ENCODE measurements at regions not wholly inside any gene's neighbourhood (a gene's known extent, or its start where the extent isn't known, plus 50 kb on each side); places are given as distances from the start of the nearest gene placed in this dataset.

DNA sequence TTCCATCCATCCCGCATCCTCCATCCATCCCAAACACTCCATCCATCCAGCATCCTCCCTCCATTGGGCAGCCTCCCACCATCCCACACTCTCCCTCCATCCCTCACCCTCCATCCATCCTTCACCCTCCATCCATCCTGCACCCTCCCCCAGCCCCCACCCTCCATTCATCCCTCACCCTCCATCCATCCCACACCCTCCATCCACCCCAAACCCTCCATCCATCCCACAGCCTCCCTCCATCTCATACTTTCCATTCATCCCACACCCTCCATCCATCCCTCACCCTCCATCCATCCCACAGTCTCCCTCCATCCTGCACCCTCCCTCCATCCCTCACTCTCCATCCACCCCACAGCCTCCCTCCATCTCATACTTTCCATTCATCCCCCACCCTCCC is 60.4 kb downstream of the FOXI2 start:
- DNase-seq (ENCODE audit: low read depth), result no peak

DNA sequence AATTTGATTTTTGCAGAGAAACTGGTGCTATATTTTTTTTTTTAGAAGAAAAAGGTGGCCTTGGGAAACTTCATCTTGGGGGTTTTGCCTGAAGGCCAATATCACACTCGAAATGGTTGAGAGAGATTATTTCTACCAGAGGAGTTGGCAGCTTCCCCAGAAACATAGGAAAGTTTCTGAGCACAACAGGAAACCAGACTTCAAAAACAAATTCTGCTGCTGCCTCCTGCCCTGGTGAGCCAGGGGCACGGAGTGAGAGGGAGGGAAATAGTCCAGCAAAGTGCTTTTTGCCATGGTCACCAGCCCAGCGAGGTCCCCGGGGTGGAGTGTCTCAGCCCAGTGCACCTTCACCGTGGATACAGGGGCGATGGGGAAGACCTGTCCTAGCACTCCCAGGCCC is 61.1 kb downstream of the FOXI2 start:
- no peak for DNase-seq (ENCODE audit: low read depth)

DNA sequence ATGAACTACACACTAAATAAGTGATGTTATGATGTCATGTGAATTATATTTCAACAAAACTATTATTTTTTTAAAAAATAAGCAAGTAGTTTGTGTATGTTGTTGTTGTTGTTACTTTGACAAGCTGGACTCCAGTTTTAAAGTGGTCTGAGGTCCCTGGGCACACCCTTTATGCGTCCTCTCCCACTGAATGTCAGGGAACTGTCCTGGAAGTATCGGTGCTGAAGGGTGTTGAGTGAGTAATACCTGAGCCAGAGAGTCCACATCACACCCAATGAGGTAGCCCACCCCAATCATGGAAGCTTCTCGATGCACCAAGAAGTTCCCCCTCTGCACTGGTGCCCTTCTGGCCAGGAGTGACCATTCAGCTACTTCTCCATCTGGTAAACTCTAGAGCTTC is 64.3 kb downstream of the FOXI2 start:
- no peak for DNase-seq (ENCODE audit: low read depth)

DNA sequence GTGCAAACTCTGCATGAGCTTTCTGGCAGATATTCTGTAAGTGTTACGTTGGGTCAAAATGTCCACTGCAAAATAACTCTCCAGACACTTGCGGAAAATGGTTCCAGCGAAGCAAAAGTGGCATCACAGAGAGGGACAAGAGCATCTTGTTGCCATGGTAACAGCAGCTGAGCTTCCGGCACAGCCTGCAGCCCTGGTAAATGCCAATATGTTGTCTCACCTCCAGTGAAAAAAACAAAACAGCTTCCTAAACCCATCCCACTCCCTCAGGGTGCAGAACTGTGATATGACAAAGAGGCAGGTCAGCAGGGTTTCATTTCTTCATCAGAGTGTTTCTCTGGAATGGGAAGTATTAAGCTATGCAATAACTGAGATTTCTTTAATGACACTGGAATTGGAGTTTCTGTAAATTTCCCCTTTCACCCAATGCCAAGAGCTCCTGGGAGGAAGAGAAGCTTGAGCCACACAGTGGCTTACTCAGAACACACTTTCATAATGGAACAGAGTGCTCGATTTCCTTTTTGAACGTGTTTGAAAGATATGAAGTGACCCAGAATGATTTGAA is 65.6 kb downstream of the FOXI2 start:
- peak; percentile 6 for DNase-seq (ENCODE audit: low read depth)

DNA sequence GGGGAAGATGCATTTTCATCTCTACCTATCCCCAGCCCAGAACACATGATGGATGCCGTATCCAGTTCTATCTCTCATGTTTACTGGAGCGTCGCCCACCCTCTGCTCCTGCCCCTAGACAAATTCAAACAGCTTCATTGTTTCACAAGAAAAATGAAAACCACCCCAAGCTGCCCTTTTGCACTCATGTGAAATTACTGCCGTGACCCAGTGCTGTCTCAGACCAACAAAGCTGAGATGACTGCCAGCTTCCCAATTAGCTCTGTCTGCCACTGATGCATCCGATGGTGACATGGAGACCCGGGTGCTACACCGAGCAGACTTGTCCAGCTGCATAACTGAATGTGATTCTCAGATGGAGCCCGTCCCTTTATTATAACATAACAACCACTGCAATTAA is 67.7 kb downstream of the FOXI2 start:
- DNase-seq (ENCODE audit: low read depth), result no peak

DNA sequence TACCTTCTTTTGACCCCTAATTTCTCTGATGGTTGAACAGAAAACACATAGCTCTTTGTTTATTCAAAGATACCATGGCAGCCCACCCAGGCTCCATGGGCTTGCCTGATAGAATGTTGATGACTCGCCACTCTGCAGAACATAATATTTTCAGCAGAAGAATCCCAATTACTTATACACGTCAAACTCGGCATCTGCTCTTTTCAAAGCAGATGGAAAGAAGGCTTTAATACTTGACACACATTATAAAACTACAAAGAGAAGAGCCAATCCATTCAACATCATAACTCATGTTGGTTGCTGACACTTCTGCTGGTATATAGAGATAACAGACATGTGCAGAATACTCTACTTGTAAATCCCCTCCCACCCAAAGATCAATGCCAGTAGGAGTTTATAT is 69.0 kb downstream of the FOXI2 start:
- DNase-seq (ENCODE audit: low read depth), result no peak

DNA sequence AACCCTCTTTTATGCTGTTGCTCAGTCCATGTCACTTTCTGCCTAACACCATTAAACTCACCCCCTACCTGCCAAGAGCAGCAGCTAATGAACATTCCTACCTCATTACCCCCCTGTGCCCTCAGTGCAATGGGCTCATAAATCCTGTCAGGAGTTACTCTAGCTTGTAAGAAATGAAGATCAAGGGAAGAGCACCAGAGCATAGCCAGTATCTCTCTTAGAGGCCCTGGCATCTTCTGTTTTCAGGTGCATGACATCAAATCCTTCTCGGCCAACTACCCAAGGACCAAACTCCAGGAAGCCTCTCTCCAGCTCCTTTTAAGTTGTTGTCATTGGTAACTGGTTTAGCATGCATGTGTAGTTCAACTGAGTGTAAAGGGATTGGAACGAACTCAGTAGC is 75.1 kb downstream of the FOXI2 start:
- DNase-seq (ENCODE audit: low read depth), result no peak

DNA sequence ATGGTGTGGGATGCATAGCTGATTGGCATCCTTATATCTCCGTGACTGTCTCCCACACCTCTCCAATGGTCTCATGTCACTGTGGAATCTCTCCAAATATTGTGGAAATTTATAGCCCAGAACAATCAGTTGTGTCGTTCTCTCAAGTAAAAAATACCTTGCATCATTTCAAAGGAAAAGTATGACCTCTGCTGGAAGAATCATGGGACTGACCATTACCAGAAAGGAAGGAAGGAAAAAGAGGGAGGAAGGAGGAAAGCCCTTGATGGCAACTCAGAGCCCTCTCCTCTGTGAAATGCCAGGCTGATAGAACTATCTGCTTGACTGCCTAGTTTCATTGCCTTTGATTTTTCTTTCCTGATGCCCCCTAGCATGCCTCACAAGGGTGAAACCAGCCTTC is 76.3 kb downstream of the FOXI2 start:
- peak; percentile 4 for DNase-seq (ENCODE audit: low read depth)

DNA sequence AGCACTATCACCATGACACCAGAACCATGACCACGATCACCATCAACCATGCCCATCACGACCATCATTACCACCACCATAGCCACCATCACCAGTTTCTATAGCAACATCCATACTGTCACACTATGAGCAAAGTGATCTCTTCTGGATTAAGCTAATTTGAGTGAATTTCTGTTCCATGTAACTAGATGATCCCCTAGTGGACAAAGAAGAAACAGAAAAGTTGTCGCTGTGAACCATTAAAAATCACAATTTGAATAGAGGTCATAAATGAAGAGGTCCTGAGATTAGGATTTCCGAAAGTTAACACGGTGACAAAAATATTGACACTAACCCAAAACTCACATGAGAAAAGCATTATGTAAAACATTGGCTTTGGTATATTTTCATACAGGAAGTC is 77.6 kb downstream of the CLRN3 start:
- DNase-seq (ENCODE audit: low read depth), result no peak

DNA sequence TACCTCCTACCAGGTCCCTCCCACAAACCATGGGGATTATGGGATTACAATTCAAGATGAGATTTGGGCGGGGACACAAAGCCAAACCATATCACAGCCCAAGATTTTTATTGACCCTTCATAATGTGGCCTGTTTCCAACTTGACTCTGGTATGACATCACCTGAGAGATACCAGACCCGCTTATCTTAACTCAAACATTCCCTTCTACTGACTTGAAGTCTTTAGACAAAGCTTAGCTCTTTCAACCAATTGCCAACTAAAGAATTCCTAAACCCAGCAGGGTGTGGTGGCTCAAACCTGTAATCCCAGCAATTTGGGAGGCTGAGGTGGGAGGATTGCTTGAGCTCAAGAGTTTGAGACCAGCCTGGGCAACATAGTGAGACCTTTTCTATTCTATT is 67.9 kb downstream of the CLRN3 start:
- no peak for DNase-seq (ENCODE audit: low read depth)

DNA sequence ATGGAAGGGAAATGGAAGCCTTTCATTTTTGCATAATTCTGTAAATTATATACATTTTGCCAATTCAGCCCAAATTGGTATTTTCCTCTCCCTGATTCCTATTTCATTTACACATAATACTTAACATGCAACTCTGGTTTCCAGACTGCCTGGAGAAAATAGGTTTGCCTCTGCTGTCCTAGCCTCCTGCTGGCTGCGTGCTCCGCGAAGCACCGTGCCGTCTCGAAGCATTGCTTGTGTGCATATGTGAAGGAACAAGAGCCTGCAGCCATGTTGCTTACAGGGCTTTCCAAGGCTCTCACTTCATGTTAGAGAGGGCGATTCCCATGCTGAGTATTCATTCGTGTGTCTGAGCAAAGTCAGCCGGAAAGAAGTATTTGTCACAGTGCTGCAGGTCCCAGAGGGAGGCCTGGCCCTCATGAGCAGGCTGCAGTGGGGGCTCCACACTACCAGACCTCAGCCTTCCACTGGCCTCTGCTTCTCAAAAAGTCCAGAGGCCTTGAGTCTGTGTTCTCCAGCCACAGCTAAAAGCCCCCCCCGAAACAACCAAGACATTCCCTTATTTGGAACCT is 66.5 kb downstream of the CLRN3 start:
- no peak for DNase-seq (ENCODE audit: low read depth)

DNA sequence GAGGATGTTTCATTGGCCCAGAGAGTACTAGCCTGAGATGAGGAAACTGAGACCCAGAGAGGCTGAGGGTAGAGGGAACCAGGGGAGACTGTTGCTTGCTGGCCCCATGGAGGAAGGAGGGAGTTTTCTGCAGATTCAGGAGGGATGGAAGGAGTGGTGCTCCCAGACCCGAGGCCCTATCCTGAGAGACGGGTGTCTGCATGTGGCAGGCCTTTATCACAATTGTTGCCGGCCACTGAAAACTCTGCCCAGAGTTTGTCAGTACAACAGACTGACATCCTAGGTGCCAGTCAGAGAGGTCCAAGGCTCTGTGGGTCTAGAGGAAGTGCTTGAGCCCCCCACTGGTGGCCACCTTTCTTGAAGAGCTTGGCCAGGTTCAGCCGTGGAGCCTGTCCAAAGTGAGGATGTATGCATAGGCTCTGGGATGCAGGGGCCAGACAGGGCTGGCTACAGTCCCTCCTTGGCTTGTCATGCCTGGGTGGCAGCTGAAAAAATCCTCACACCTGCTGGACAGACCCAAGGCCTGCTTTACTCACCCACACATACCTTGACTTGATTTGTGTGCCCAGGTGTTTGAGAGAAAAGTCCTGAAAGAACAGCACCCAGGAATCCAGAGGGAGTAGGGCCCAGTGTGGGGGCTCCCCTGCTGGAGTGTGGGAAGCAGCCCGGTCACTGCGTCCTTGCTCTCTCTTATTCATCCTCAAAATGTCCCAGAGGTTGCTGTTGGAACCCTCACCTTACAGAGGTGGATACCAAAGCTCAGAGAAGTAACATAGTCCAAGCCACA is 65.2 kb downstream of the CLRN3 start:
- no peak for DNase-seq (ENCODE audit: low read depth)

All from M059J (cell line).